ENCODE measurements at regions not wholly inside any gene's neighbourhood (a gene's known extent, or its start where the extent isn't known, plus 50 kb on each side); places are given as distances from the start of the nearest gene placed in this dataset.

DNA sequence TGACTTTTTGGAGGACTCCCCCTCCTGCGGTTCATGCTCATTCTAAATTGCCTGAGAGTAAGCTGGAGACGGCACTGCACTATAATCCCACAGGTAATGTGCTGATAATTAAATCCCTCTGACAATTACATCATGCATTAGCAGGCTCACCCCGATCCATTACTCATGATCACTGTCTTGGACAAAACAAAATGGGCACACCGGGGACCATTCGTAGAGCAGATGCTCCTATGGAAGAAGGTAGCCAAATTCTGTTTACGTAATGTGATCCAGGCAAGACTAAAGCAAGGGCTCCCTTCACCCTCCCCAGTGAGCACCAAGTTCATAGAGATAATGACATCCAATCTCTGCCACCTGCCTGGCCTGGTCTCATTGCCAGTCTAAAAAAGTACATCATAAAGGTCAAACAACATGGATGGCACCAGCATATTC lies 657.1 kb upstream of the SOX11 start:
- TF ChIP-seq, protein P1, sequence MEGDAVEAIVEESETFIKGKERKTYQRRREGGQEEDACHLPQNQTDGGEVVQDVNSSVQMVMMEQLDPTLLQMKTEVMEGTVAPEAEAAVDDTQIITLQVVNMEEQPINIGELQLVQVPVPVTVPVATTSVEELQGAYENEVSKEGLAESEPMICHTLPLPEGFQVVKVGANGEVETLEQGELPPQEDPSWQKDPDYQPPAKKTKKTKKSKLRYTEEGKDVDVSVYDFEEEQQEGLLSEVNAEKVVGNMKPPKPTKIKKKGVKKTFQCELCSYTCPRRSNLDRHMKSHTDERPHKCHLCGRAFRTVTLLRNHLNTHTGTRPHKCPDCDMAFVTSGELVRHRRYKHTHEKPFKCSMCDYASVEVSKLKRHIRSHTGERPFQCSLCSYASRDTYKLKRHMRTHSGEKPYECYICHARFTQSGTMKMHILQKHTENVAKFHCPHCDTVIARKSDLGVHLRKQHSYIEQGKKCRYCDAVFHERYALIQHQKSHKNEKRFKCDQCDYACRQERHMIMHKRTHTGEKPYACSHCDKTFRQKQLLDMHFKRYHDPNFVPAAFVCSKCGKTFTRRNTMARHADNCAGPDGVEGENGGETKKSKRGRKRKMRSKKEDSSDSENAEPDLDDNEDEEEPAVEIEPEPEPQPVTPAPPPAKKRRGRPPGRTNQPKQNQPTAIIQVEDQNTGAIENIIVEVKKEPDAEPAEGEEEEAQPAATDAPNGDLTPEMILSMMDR (IDR thresholded peaks at IDR 0.05; ENCODE audit: low read depth, low read length): no peak
- Histone ChIP-seq H3K27ac (no peak overlapping the region), H3K36me3 (no peaks in the 10 kb centered on the region), H3K27me3 (ENCODE audit: insufficient read depth, low read depth, severe bottlenecking) (no peaks in the 10 kb centered on the region), H3K4me3 (ENCODE audit: low read depth, low read length) (no peak overlapping the region), H3K9me3 (ENCODE audit: severe bottlenecking) (no peaks in the 10 kb centered on the region)
- DNase-seq: peak; percentile 37

DNA sequence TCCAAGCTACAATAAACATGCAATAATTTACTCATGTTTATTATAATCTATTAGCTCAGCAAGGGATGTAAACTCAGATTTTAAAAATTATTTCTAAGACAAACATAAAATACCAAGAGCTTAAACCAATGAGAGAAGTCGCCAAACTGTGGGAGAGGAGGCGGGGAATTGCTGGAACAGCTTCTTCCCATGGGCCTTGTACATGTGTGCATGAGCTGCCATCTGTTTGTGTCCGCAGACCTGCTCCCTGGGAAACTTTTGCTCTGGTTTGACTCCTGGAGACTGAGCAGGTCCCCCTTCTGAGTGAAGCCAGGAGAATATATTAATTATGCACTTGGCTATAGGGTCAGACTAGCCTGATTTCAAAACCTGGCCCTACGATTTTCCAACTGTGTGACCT lies 655.9 kb upstream of the SOX11 start:
- H3K9me3 ChIP-seq (ENCODE audit: severe bottlenecking): no peaks in the 10 kb centered on the region
- H3K4me3 ChIP-seq (ENCODE audit: low read depth, low read length): no peak overlapping the region
- H3K27me3 ChIP-seq (ENCODE audit: insufficient read depth, low read depth, severe bottlenecking): no peaks in the 10 kb centered on the region
- TF ChIP-seq, protein P1 (IDR thresholded peaks at IDR 0.05; ENCODE audit: low read depth, low read length): no peak
- H3K27ac ChIP-seq: no peak overlapping the region
- H3K36me3 ChIP-seq: no peaks in the 10 kb centered on the region
- no peak for DNase-seq

DNA sequence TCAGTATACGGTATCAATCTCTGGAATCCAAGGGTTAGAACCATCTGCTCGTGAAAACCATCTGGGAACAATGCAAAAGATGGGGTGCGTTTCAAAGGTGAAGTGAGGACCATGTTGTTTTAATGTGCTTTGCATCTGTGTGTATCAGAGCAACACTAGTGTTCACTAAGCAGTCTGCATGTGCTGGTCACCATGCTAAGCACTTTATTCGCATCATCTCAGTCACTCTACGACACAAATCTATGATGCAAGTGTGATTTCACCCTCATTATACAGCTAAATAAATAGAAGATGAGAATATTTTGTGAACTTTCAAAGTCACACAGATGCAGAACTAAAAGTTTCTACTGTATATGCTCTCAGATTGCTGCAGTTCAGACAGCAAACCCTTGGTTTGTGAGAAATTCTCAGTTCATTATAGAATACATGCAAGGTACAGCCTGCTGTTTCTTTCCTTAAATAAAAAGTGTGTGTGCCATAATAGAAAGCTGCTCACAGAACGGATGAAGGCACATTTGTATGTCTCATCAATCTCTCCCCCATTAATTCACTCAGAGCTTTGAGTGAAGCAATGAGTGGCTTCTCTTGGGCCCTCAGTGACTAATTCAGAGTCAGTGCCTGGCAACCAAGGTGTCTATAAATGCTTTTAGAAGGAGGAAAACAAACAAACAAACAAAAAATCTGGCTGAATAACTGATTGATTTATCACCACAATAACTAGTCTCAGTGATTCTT lies 652.8 kb upstream of the SOX11 start:
- H3K27me3 ChIP-seq (ENCODE audit: insufficient read depth, low read depth, severe bottlenecking): no peaks in the 10 kb centered on the region
- H3K27ac ChIP-seq: no peak overlapping the region
- H3K36me3 ChIP-seq: no peaks in the 10 kb centered on the region
- no peak for DNase-seq
- H3K9me3 ChIP-seq (ENCODE audit: severe bottlenecking): no peaks in the 10 kb centered on the region
- TF ChIP-seq, protein P1 (IDR thresholded peaks at IDR 0.05; ENCODE audit: low read depth, low read length): no peak
- no peak overlapping the region for H3K4me3 ChIP-seq (ENCODE audit: low read depth, low read length)

DNA sequence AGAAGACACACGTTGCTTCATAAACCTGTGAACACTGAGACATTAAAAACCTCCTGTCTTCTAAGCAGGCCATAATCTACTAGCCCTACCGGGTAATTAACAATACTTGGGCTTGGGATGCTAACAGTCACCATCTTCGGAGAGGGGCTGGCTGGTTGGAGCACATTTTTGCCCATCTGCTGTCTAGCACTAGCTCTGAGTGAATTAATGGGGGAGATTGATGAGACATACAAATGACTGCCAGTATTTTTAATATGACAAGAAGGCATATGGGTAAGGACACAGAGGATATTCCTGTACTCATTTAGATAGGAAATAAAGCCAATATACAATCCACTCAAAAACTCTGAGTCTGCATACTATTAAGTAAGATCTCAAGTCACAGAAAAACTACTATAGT lies 651.6 kb upstream of the SOX11 start:
- no peaks in the 10 kb centered on the region for H3K9me3 ChIP-seq (ENCODE audit: severe bottlenecking)
- H3K36me3 ChIP-seq: no peaks in the 10 kb centered on the region
- no peak overlapping the region for H3K27ac ChIP-seq
- no peak overlapping the region for H3K4me3 ChIP-seq (ENCODE audit: low read depth, low read length)
- TF ChIP-seq, protein P1 (IDR thresholded peaks at IDR 0.05; ENCODE audit: low read depth, low read length): no peak
- DNase-seq: no peak
- no peaks in the 10 kb centered on the region for H3K27me3 ChIP-seq (ENCODE audit: insufficient read depth, low read depth, severe bottlenecking)

DNA sequence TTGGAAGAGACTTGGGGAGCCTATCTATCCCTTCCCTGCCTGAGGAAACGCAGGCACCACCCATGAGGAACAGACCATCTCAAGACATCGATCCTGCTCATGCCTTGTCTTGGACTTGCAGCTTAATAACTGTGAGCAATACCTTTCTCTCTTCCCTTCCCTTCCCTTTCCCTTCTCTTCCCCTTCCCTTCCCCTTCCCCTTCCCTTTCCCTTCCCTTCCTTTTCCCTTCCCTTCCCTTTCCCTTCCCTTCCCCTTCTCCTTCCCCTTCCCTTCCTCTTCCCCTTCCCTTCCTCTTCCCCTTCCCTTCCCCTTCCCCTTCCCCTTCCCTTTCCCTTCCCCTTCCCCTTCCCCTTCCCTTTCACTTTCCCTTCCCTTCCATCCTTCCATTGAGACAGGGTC lies 650.7 kb upstream of the SOX11 start:
- Histone ChIP-seq H3K27ac (no peak overlapping the region), H3K36me3 (no peaks in the 10 kb centered on the region), H3K27me3 (ENCODE audit: insufficient read depth, low read depth, severe bottlenecking) (no peaks in the 10 kb centered on the region), H3K4me3 (ENCODE audit: low read depth, low read length) (no peak overlapping the region), H3K9me3 (ENCODE audit: severe bottlenecking) (no peaks in the 10 kb centered on the region)
- TF ChIP-seq, protein P1 (IDR thresholded peaks at IDR 0.05; ENCODE audit: low read depth, low read length): no peak
- DNase-seq: no peak

Data from WERI-Rb-1 (cell line).